NCI-H1092 (cell line): ENCODE measurements at regions not wholly inside any gene's neighbourhood (a gene's known extent, or its start where the extent isn't known, plus 50 kb on each side); places are given as distances from the start of the nearest gene placed in this dataset.
"Not testable (repeated sequence)": the region's sequence is repeated elsewhere in the genome, so short reads cannot be mapped to it uniquely, and the experiment has no call there.

ENCODE experiments used
- DNase-seq: peaks from one replicate; lab custom pipeline; 2025; lab: John Stamatoyannopoulos, UW

GRCh38 chrX:122196343-122196742, 987.7 kb upstream of the GRIA3 start:
- no peak for DNase-seq

GRCh38 chrX:122203399-122203798, 980.7 kb upstream of the GRIA3 start:
- no peak for DNase-seq

- no peak for DNase-seq
Observed at GRCh38 chrX:122218666-122219065, 965.4 kb upstream of the GRIA3 start.

GRCh38 chrX:122219226-122219625, 964.9 kb upstream of the GRIA3 start:
- DNase-seq = no peak

GRCh38 chrX:122219735-122220134, 964.3 kb upstream of the GRIA3 start:
- DNase-seq = no peak

GRCh38 chrX:122220644-122221373, 963.3 kb upstream of the GRIA3 start:
- no peak for DNase-seq

GRCh38 chrX:122221810-122222209, 962.3 kb upstream of the GRIA3 start:
- DNase-seq = not testable (repeated sequence)

- DNase-seq = not testable (repeated sequence)
Observed at GRCh38 chrX:122224137-122224536, 959.9 kb upstream of the GRIA3 start.

- DNase-seq = no peak
Observed at GRCh38 chrX:122238801-122239200, 945.3 kb upstream of the GRIA3 start.

GRCh38 chrX:122241959-122242358, 942.1 kb upstream of the GRIA3 start:
- no peak for DNase-seq

GRCh38 chrX:122244080-122244479, 940.0 kb upstream of the GRIA3 start:
- DNase-seq = no peak

GRCh38 chrX:122245175-122245574, 938.9 kb upstream of the GRIA3 start:
- no peak for DNase-seq

GRCh38 chrX:122245943-122246342, 938.1 kb upstream of the GRIA3 start:
- no peak for DNase-seq

GRCh38 chrX:122246937-122247336, 937.1 kb upstream of the GRIA3 start:
- no peak for DNase-seq

- no peak for DNase-seq
Observed at GRCh38 chrX:122248681-122249080, 935.4 kb upstream of the GRIA3 start.

- no peak for DNase-seq
Observed at GRCh38 chrX:122252454-122252853, 931.6 kb upstream of the GRIA3 start.

- no peak for DNase-seq
Observed at GRCh38 chrX:122268353-122268752, 915.7 kb upstream of the GRIA3 start.

GRCh38 chrX:122269243-122269781, 914.8 kb upstream of the GRIA3 start:
- no peak for DNase-seq

- no peak for DNase-seq
Observed at GRCh38 chrX:122270809-122271494, 913.1 kb upstream of the GRIA3 start.

GRCh38 chrX:122272011-122272410, 912.1 kb upstream of the GRIA3 start:
- no peak for DNase-seq

GRCh38 chrX:122279746-122280145, 904.3 kb upstream of the GRIA3 start:
- no peak for DNase-seq

- DNase-seq = not testable (repeated sequence)
Observed at GRCh38 chrX:122299822-122300221, 884.3 kb upstream of the GRIA3 start.

- no peak for DNase-seq
Observed at GRCh38 chrX:122301491-122301890, 882.6 kb upstream of the GRIA3 start.
